GM18498 (cell line): ENCODE measurements at regions not wholly inside any gene's neighbourhood (a gene's known extent, or its start where the extent isn't known, plus 50 kb on each side); places are given as distances from the start of the nearest gene placed in this dataset.
"Not testable (repeated sequence)": the region's sequence is repeated elsewhere in the genome, so short reads cannot be mapped to it uniquely, and the experiment has no call there.

Experiments used
- ATAC-seq: cut with Tn5 transposase; IDR thresholded peaks from one replicate; pipeline ENCODE4 v1.9.1; 2021; ENCODE audit warnings: mild to moderate bottlenecking, moderate library complexity; ENCODE audit not compliant: unreplicated experiment

- ATAC-seq, result no peak
Measured at GRCh38 chr1:38203441-38203840, 156.8 kb upstream of the POU3F1 start.

DNA sequence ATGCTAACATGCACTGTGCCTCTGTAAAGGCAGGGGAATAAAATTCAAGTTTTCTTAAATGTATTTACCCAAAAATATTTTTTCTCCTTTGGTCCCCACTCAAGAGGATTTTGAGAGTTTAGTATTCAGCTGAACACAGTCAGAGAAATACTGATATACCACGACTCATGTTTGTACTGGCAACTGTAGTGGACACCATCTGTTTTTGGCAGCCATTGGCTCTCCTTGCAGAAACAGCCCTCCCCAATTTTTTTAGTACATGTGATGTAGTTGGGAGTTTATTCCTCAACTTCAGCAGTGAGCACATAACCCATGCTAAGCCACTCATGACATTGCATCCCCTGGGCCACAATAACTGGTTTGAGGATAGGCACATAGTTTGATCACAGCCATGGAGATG lies 154.8 kb upstream of the POU3F1 start:
- no peak for ATAC-seq

GRCh38 chr1:38198621-38199020 lies 152.0 kb upstream of the POU3F1 start:
- ATAC-seq, result no peak

DNA sequence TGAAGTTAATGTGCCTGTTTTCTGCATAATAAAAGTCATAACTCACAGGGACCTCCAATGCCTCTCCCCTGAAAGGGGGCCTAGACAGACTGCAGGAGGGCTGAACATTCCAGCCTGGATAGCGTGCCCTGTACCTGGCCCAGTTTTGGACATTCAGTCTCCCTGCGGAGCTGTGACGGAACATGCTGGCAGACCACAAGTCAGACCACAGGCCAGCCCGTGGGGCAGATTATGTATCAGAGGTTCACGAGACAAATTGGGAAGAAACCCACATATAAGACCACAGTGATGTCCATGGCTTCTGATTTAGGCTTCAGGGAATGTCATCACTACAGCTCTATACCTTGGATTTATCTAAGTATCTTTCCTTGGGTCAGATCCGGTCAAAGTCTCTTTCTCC lies 151.5 kb upstream of the POU3F1 start:
- ATAC-seq, result no peak

- no peak for ATAC-seq
Measured at GRCh38 chr1:38197312-38198061, 150.9 kb upstream of the POU3F1 start.

- ATAC-seq, result no peak
Measured at GRCh38 chr1:38194472-38194871, 147.9 kb upstream of the POU3F1 start.

DNA sequence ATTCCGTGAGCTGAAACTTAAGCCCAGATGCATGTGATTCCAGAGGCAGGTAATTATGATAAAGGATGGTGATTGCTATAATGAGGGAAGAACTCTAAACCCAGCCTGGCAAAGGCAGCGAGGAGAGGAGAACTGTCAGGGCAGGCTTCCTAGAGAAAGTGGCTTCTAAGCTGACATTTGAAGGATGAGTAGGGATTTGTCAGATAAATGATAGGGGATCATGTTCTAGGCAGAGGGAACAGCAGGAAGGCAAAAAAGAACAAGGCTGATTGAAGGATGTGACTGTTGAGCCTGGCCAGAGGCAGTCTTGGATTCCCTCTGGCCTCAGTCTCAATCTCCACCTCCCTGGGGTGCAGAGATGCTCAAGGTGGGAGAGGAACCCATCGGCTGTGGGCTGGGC lies 146.4 kb upstream of the POU3F1 start:
- ATAC-seq, result no peak

- no peak for ATAC-seq
Measured at GRCh38 chr1:38191461-38191860, 144.9 kb upstream of the POU3F1 start.

DNA sequence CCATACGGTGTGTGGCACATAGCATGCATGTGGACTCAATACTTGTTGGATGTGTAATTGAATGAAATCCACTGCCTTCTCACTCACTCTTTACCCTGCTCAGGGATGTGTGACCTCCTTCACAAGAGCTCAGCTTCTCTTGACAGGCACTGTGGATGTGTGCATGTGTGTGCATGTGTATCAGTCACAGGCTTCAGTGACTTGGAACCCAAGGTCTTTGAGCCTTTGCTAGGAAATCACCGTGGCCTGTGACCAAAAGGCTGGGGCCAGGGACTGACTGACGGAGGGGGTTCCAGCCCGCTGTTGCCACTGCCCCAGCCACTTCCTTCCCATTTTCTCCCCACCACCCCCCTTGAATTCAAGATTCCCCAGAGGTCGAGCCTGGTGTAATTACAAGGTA lies 144.4 kb upstream of the POU3F1 start:
- ATAC-seq, result no peak

- ATAC-seq, result no peak
Measured at GRCh38 chr1:38187552-38187951, 141.0 kb upstream of the POU3F1 start.

- no peak for ATAC-seq
Measured at GRCh38 chr1:38186566-38186965, 140.0 kb upstream of the POU3F1 start.

GRCh38 chr1:38185913-38186312 lies 139.3 kb upstream of the POU3F1 start:
- ATAC-seq, result no peak

DNA sequence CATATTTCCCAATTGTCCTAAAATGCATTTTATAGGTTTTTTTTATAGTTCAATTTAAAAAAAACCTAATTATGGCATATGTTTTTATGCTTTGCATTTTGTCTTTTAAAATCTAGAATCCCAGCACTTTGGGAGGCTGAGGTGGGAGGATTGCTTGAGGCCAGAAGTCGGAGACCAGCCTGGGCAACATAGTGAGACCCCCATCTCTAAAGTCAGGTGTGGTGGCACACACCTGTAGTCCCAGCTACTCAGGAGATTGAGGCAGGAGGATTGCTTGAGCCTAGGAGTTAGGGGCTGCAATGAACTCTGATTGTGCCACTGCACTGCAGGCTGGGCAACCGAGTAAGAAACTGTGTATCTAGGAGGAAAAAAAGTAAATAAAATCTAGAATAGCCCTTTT lies 137.2 kb upstream of the POU3F1 start:
- no peak for ATAC-seq

- no peak for ATAC-seq
Measured at GRCh38 chr1:38183096-38183495, 136.5 kb upstream of the POU3F1 start.

- not testable (repeated sequence) for ATAC-seq
Measured at GRCh38 chr1:38180388-38180787, 133.8 kb upstream of the POU3F1 start.

DNA sequence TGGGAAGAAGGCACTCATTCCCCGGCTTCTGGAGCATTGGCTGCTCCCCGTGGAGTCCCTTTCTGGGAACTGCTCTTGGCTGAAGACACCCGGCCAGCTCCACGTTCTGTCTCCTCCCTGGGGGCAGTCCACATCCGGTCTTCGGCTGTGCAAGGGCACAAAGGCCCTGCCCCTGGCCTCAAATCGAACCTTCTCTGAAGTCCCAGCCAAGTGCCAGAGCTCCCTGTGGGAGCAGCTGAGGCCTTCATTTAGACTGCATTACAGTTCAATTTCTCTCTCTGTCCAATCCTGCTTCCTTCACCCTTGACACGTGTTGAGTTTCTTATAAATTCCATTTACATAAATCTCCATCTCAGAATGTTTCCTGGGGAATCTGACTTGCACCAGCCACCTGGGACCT lies 132.9 kb upstream of the POU3F1 start:
- ATAC-seq, result no peak

DNA sequence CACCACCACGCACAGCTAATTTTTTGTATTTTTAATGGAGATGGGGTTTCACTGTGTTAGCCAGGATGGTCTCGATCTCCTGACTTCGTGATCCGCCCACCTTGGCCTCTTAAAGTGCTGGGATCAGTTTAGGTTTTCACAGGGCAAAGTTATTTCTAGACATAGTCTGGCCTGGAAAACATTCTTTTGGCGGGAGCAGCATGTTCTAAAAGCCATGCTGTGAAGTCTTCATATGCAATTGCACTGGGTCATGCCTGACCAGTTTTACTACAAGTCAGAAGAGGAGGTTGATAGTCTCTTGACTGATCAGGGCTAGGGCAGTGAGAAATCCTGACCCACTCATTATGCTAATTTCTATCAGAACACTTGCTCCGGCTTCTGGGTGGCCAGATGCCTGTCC lies 131.6 kb upstream of the POU3F1 start:
- no peak for ATAC-seq

DNA sequence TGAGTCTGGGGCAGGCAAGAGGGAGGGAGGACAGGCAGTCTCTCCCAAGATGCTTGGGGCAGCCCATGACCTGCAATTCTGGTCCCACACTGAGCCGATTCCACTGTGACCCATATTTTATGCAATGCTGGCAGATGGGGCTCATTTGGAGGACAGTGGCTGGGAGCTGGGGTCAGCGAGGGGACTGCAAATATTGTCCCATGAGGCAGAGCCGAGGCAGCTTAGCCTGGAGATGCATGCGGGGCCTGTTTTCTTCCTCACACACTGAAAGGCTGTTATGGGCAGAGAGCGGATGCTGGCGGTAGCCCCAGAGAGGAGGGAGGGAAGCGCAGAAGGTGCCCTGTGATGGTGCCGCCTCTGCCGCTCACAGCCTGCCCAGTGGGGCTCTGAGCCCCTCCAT lies 128.5 kb upstream of the POU3F1 start:
- ATAC-seq, result no peak

GRCh38 chr1:38173848-38174247 lies 127.3 kb upstream of the POU3F1 start:
- no peak for ATAC-seq

GRCh38 chr1:38173157-38173831 lies 126.7 kb upstream of the POU3F1 start:
- no peak for ATAC-seq

DNA sequence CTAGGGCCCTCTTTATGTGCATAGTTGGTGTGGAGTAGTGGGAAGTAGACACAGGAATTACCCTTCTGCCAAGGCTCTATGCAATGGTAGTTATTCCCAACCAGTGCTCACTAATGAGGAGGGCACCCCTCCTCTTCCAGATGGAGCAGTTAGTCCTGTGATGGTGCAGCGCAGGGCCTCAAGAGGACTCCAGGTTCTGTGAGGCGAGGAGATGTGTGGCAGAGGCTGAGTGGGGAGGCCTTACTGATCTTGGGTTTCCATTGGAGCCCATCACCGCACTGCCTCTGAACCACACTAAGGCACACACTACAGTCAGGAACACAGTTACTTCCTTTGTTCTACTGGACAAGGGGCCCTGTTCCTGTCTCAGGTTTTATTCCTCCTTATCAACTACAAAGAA lies 122.5 kb upstream of the POU3F1 start:
- ATAC-seq, result no peak

DNA sequence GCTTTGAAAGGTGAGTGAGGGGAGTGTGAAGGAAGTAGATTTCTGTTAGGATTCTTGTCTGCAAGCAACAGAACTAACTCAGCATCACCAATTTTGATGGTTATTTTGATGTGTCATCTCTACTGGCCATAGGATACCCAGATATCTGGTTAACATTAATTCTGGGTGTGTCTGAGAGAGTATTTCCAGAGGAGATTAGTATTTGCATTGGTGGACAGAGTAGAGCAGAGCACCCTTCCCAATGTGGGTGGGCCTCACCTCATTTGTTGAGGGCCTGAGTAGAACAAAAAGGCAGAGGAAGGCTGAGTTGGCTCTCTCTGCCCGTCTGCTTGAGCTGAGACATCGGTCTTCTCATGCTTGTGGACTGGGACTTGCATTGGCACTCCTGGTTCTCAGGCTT lies 121.8 kb upstream of the POU3F1 start:
- ATAC-seq, result no peak

DNA sequence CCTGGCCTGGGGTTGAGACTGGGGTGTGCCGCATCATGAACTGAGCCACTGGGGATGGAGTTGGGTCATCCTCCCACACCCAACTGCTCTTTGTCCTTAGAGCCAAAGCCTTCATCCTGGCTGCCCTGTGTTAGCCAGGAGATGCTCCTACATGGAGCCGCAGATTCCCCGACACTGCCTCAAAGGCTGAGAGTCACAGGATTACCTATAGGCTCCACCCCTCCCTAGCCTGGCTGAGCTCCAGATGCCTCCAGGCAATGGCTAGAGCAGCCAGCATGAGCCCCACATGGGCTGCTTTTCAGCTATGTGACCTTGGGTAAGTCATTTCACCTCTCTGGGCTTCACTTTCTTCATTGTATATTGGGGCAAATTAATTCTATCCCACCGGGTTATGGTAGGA lies 119.9 kb upstream of the POU3F1 start:
- no peak for ATAC-seq
